Posterior vena cava (tissue), 2 donors: ENCODE measurements at regions not wholly inside any gene's neighbourhood (a gene's known extent, or its start where the extent isn't known, plus 50 kb on each side); places are given as distances from the start of the nearest gene placed in this dataset.

Source experiments
- DNase-seq: peaks from one replicate; pipeline ENCODE4 v3.0.0-alpha.2; 2020; ENCODE audit warnings: low spot score
- intact Hi-C, 2 donors: fragments of 100-400 bp; cut with DNase I; formaldehyde crosslinking; loops; one replicate each; pipeline versions ENCODE4 v1.14.1 to v1.14.2; 2022 to 2023
- donor health status: DM: yes; HTN: yes; CAD: no.
- donor health status: DM: yes; HTN: yes; CAD: no.

GRCh38 chr10:21334891-21335696, 190.4 kb downstream of the SKIDA1 start:
- intact Hi-C loops: no loop called here
- DNase-seq: peak; percentile 93

- no peak for DNase-seq
- intact Hi-C loops: no loop called here
Measured at GRCh38 chr10:21330628-21331020, 194.9 kb downstream of the SKIDA1 start.

DNA sequence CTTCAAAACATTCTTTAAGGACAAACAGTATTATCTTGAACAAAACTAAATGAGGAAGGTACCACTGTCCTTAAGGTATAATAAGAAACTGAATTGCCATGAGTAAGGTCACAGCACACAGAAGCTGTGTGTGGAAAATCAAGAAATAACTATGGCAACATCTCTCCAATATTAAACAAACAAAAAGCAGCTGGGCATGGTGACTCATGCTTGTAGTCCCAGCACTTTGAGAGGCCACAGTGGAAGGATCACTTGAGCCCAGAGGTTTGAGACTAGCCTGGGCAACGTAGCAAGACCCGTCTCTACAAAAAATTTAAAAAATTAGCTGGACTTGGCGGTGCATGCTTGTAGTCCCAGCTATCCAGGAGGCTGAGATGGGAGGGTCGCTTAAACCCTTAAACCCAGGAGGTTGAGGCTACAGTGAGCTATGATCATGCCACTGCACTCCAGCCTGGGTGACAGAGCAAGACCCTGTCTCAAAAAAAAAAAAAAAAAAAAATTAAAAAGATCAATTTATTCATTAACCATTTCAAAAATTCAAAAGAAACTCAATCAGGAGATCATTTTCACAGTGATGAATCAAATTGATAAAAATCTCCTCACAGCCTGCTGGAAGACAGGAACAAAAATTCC, 195.4 kb downstream of the SKIDA1 start:
- DNase-seq: no peak
- intact Hi-C loops: no loop called here

DNA sequence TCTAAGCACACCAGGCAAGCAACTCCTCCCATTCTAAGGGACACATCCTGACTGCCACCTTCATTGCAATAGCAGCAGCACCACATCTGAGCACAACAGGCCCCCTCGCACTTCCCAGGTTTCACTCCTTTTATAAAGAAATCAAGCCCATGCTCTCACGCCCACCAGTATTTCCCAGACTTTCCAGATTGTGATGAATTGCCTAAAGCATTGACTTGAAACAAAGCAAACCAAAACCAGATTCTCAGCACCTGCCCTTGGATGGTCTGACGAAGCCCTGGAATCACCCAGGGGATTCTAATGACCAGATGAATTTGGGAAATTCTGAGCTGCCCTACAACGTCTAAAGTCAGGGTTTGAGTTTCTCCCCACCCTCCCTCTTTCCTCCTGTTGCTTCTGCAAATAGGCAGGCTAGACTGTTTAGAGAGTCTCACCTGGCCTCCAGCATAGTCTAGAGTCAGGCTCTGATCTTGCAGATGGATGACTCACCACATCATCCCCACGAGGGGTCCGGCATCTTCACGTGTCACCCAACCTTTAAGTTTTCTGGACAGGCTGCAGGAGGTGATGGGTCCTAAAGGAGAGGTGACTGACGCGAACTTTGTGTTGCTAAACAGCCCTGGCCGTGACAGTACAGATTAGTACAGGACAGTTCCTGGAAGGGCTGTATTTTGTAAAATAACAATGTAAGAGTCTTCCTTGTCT, 198.0 kb downstream of the SKIDA1 start:
- DNase-seq: no peak
- intact Hi-C loops: no loop called here

DNA sequence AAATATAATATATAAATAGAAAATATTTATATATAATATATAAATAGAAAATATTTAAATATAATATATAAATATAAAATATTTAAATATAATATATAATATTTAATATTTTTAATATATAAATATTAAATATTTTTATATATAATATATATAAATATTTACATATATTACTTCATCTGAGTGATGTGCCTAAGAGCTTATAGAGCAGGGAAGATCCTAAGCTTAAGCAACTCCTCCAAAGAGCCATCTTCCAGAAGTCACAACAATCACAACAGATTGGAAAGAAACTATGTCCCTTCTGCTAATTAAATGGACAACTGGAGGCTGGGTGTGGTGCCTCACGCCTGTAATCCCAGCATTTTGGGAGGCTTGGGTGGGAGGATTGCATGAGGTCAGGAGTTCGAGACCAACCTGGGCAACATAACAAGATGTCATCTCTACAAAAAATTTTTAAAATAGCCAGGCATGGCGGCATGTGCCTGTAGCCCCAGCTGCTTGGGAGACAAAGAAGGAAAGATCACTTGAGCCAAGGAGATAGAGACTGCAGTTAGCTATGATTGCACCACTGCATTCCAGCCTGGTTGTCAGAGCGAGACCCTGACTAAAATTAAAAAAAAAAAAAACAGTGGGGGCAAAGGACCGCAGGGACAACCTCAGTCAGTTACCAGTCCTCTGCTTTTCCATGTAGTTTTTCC, 198.7 kb downstream of the SKIDA1 start:
- no peak for DNase-seq
- intact Hi-C loops: no loop called here

GRCh38 chr10:21318540-21319167, 206.8 kb downstream of the SKIDA1 start:
- intact Hi-C loops: no loop called here
- no peak for DNase-seq

GRCh38 chr10:21317902-21318301, 207.6 kb downstream of the SKIDA1 start:
- no peak for DNase-seq
- intact Hi-C loops: no loop called here

GRCh38 chr10:21315645-21316220, 209.7 kb downstream of the SKIDA1 start:
- intact Hi-C loops: no loop called here
- DNase-seq: peak; percentile 87

GRCh38 chr10:21314906-21315644, 210.4 kb downstream of the SKIDA1 start:
- DNase-seq: no peak
- intact Hi-C loops: no loop called here

GRCh38 chr10:21314111-21314626, 211.3 kb downstream of the SKIDA1 start:
- intact Hi-C loops: no loop called here
- DNase-seq: no peak

DNA sequence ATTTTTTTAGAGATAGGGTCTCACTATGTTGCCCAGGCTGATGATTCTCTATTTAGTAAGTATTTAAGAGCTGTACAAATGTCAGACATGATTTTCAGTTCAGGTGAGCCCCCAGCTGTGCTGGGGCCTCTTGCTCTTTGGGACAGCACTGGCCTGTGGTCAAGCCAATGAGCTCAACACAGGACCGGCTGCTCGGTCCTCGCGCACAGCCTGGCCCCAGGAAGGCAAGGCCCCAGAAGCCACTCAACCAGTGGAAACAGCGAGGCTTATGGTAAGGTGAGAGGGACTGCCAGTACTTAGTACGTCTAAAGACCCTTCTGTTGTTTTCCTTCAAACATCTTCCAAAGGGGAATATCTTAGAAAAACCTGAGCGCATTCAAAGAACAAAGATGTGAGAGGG, 211.8 kb downstream of the SKIDA1 start:
- intact Hi-C loops: no loop called here
- DNase-seq: no peak

GRCh38 chr10:21311426-21311825, 214.1 kb downstream of the SKIDA1 start:
- intact Hi-C loops: no loop called here
- no peak for DNase-seq

DNA sequence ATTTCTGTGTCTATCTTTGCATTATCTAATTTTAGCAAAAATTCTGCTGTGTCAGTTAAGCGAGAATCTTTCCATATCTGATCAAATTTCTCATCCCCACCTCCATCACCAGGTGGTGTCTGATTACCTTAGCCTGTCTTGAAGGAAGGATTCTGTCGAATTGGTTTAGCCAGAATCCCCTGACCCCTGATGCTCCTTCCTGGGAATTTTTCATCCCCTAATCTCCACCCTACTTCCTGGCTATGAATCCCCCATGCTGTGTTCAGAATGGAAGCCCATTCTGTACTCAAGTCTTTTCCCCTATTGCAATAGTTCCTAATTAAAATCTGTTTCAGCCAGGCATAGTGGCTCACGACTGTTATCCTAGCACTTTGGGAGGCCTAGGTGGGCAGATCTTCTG, 216.1 kb downstream of the SKIDA1 start:
- intact Hi-C loops: no loop called here
- DNase-seq: no peak

DNA sequence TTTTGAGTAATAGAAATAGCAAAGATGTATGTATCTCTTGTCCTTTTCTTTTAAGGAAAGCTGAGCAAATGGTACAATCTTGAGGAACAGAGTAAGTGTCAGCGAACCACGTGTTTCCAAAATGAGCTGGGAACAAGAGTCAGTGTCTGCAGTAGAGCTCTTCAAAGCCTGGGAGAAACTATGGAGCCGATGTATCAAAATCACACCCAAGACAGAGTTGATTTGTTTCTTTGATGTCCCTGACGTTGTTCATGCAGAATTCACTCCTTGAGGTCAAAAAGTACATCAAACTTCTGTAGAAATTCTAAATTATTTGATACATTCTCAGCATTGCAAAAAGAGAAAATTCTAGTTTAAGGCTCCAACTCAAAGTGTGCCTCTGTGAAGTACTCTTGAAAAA, 216.5 kb downstream of the SKIDA1 start:
- DNase-seq: no peak
- intact Hi-C loops: no loop called here

DNA sequence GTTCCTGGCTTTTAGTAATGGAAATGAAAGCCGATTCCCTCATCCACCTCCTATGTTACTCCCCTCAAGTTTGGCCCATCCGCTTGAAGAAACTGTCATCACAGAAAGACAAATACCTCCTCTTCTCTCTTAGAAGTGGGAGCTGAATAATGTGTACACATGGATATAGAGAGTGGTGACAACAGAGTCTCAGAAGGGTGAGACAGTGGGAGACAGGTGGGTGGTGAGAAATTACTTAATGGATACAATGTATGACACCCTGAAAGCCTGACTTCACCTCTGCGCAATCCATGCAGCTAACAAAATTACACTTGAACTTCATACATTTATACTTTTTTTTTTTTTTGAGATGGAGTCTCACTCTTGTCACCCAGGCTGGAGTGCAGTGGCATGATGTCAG, 217.5 kb downstream of the SKIDA1 start:
- intact Hi-C loops: no loop called here
- no peak for DNase-seq

GRCh38 chr10:21304608-21305007, 220.9 kb downstream of the SKIDA1 start:
- intact Hi-C loops: no loop called here
- DNase-seq: no peak

GRCh38 chr10:21304198-21304597, 221.3 kb downstream of the SKIDA1 start:
- intact Hi-C loops: no loop called here
- DNase-seq: no peak

GRCh38 chr10:21300551-21300950, 224.9 kb downstream of the SKIDA1 start:
- DNase-seq: no peak
- intact Hi-C loops: no loop called here
